SK-N-SH (cell line): ENCODE measurements at regions not wholly inside any gene's neighbourhood (a gene's known extent, or its start where the extent isn't known, plus 50 kb on each side); places are given as distances from the start of the nearest gene placed in this dataset.

ENCODE experiments used
- CTCF ChIA-PET: fragments of 300-600, 350-600 bp; formaldehyde crosslinking; extraction: SDS; loops from one replicate; lab custom pipeline; 2021; lab: Yijun Ruan, JAX
- POLR2A ChIA-PET: fragments of 350-600 bp; sonication (Branson Sonifier 250); formaldehyde crosslinking; extraction: SDS; loops from one replicate; lab custom pipeline; 2020; ENCODE audit warnings: antibody characterized with exemption, inconsistent platforms; lab: Yijun Ruan, JAX
- DNase-seq: peaks from one replicate; pipeline ENCODE4 v3.0.0; 2012
- H2AFZ ChIP-seq: fragments of 200-600 bp; sonication (generic); 2 replicates; pipeline ENCODE4 v1.8.1; 2016; ENCODE audit warnings: antibody characterized with exemption, mild to moderate bottlenecking, low read depth
- H3F3A ChIP-seq: fragments of 200-600 bp; sonication (generic); replicated peaks from 2 replicates; pipeline ENCODE3; 2016; ENCODE audit warnings: antibody characterized with exemption, mild to moderate bottlenecking; ENCODE audit not compliant: insufficient read depth
- H3K27ac ChIP-seq, 2 experiments: fragments of 200-500 bp in 1 of 2; fragments of 200-600 bp in 1 of 2; sonication (Bioruptor generic) in 1 of 2; sonication (generic), shearing (Covaris generic) in 1 of 2; 2 replicates each; pipeline versions ENCODE4 v1.5.1 to v1.6.1; 2014 to 2016; ENCODE audit warnings: low read depth in 2 of 2, inconsistent platforms in 1 of 2, low read length in 1 of 2, mild to moderate bottlenecking in 1 of 2, mixed read lengths in 1 of 2
- H3K27me3 ChIP-seq: fragments of 200-600 bp; sonication (generic), shearing (Covaris generic); 2 replicates; pipeline ENCODE4 v1.6.1; 2016; ENCODE audit warnings: mixed run types; ENCODE audit not compliant: insufficient read depth
- H3K36me3 ChIP-seq, 2 experiments: fragments of 200-500 bp in 1 of 2; fragments of 200-600 bp in 1 of 2; sonication (Bioruptor generic) in 1 of 2; sonication (generic) in 1 of 2; replicated peaks in 1 of 2; 2 replicates each; pipeline versions ENCODE3 to v1.5.1; 2014 to 2016; ENCODE audit warnings: low read length in 1 of 2, mild to moderate bottlenecking in 1 of 2; ENCODE audit not compliant: insufficient read depth in 2 of 2, control insufficient read depth in 1 of 2
- H3K4me1 ChIP-seq, 2 experiments: fragments of 200-500 bp in 1 of 2; fragments of 200-600 bp in 1 of 2; sonication (Bioruptor generic) in 1 of 2; sonication (generic), shearing (Covaris generic) in 1 of 2; 2 replicates each; pipeline versions ENCODE4 v1.5.1 to v1.6.1; 2014 to 2016; ENCODE audit warnings: low read depth in 1 of 2, low read length in 1 of 2, mixed run types in 1 of 2; ENCODE audit not compliant: insufficient read depth in 2 of 2, control insufficient read depth in 1 of 2
- H3K4me2 ChIP-seq: fragments of 200-600 bp; sonication (generic), shearing (Covaris generic); 2 replicates; pipeline ENCODE4 v1.6.1; 2017; ENCODE audit warnings: mixed run types
- H3K4me3 ChIP-seq, 2 experiments: fragments of 200-500 bp in 1 of 2; fragments of 200-600 bp in 1 of 2; sonication (Bioruptor generic) in 1 of 2; sonication (generic), shearing (Covaris generic) in 1 of 2; 2 replicates each; pipeline versions ENCODE4 v1.5.1 to v1.8.1; 2014 to 2016; ENCODE audit warnings: low read depth in 2 of 2, inconsistent platforms in 1 of 2, low read length in 1 of 2, mild to moderate bottlenecking in 1 of 2, mixed read lengths in 1 of 2, moderate library complexity in 1 of 2
- H3K79me2 ChIP-seq: fragments of 200-600 bp; sonication (generic); 2 replicates; pipeline ENCODE4 v1.8.1; 2017; ENCODE audit warnings: mild to moderate bottlenecking; ENCODE audit not compliant: insufficient read depth
- H3K9ac ChIP-seq: fragments of 200-600 bp; sonication (generic); 2 replicates; pipeline ENCODE4 v1.6.1; 2017; ENCODE audit warnings: mixed run types
- H3K9me2 ChIP-seq: fragments of 200-600 bp; sonication (generic); 2 replicates; pipeline ENCODE4 v1.6.1; 2017; ENCODE audit warnings: mixed run types
- H3K9me3 ChIP-seq: fragments of 200-600 bp; sonication (generic); 2 replicates; pipeline ENCODE4 v1.6.1; 2017; ENCODE audit warnings: mixed run types, mild to moderate bottlenecking, moderate library complexity
- H4K20me1 ChIP-seq: fragments of 200-600 bp; sonication (generic); 2 replicates; pipeline ENCODE4 v1.6.1; 2017; ENCODE audit warnings: mild to moderate bottlenecking, mixed run types; ENCODE audit not compliant: insufficient read depth
- ELF1 ChIP-seq: IDR thresholded peaks from 2 replicates; pipeline ENCODE4 v1.4.0; 2012
- EP300 ChIP-seq, 2 experiments: IDR thresholded peaks; 2 replicates each; pipeline versions ENCODE4 v1.4.0 to v1.6.1; 2012; ENCODE audit warnings: borderline replicate concordance in 1 of 2, low read depth in 1 of 2, low read length in 1 of 2
- EZH2phosphoT487 ChIP-seq: fragments of 200-600 bp; sonication (generic); IDR thresholded peaks from 2 replicates; pipeline ENCODE4 v1.6.1; 2017; ENCODE audit warnings: low read depth, mixed run types, mild to moderate bottlenecking, antibody characterized with exemption, moderate library complexity, borderline replicate concordance
- FOXJ3 ChIP-seq: sonication (generic); formaldehyde crosslinking; IDR thresholded peaks from 2 replicates; pipeline ENCODE4 v1.5.1; 2020; ENCODE audit warnings: mild to moderate bottlenecking, missing genetic modification reagents
- FOXM1 ChIP-seq: IDR thresholded peaks from 2 replicates; pipeline ENCODE4 v1.4.0; 2012; ENCODE audit warnings: low read depth, mild to moderate bottlenecking
- MXI1 ChIP-seq: IDR thresholded peaks from 2 replicates; pipeline ENCODE4 v1.6.1; 2012; ENCODE audit warnings: mild to moderate bottlenecking, low read depth, low read length, improper control_type of control experiment
- NFIC ChIP-seq: IDR thresholded peaks from 2 replicates; pipeline ENCODE4 v1.4.0; 2012; ENCODE audit warnings: borderline replicate concordance
- SIN3A ChIP-seq: IDR thresholded peaks from 2 replicates; pipeline ENCODE4 v1.6.1; 2012; ENCODE audit warnings: low read depth, mild to moderate bottlenecking, low read length, moderate library complexity, borderline replicate concordance
- SMC3 ChIP-seq: IDR thresholded peaks from 2 replicates; pipeline ENCODE4 v1.6.1; 2012; ENCODE audit warnings: low read depth, low read length, improper control_type of control experiment
- TEAD4 ChIP-seq: IDR thresholded peaks from 2 replicates; pipeline ENCODE4 v1.4.0; 2012; ENCODE audit warnings: mild to moderate bottlenecking, borderline replicate concordance; ENCODE audit not compliant: insufficient read depth
- YY1 ChIP-seq: IDR thresholded peaks from 2 replicates; pipeline ENCODE4 v1.4.0; 2012; ENCODE audit warnings: low read depth, mild to moderate bottlenecking
- ZBTB33 ChIP-seq: IDR thresholded peaks from 2 replicates; pipeline ENCODE4 v1.4.0; 2012; ENCODE audit warnings: low read depth, borderline replicate concordance
- WGBS: methylation state at CpG from one replicate; pipeline ENCODE4 v1.1.6; 2017; ENCODE audit warnings: low lambda C conversion rate; 5-methylcytosine and 5-hydroxymethylcytosine counted together
- TF ChIP-seq, protein P1 (sequence below): fragments of 200-600 bp; sonication (generic); IDR thresholded peaks from 2 replicates; pipeline ENCODE4 v1.6.1; 2017; ENCODE audit warnings: antibody characterized with exemption, mild to moderate bottlenecking, moderate library complexity

GRCh38 chr9:38201844-38202243 lies 132.8 kb upstream of the SHB start:
- no peak overlapping the region for H3K4me3 ChIP-seq
- no peak overlapping the region for H3K4me2 ChIP-seq
- H3K79me2 ChIP-seq: no peaks in the 10 kb centered on the region
- no peaks in the 10 kb centered on the region for H3K9me3 ChIP-seq
- no peaks in the 10 kb centered on the region for H3K36me3 ChIP-seq
- H3K9me2 ChIP-seq: no peaks in the 10 kb centered on the region
- H2AFZ ChIP-seq: no peak overlapping the region
- no peaks in the 10 kb centered on the region for H4K20me1 ChIP-seq
- CTCF ChIA-PET: interaction anchor here (1.1 kb wide), 1 partner anchor 114 kb away, joined by 3 read pairs; no protein-coding TSS in a partner anchor
- POLR2A ChIA-PET: no interaction called here
- TF ChIP-seq MXI1 (no peak), FOXJ3 (CRISPR knock-in tag) (no peak), YY1 (no peak), ZBTB33 (no peak), FOXM1 (no peak), EZH2phosphoT487 (no peak), SMC3 (no peak), NFIC (no peak), TEAD4 (no peak), ELF1 (no peak)
- TF ChIP-seq, protein P1, sequence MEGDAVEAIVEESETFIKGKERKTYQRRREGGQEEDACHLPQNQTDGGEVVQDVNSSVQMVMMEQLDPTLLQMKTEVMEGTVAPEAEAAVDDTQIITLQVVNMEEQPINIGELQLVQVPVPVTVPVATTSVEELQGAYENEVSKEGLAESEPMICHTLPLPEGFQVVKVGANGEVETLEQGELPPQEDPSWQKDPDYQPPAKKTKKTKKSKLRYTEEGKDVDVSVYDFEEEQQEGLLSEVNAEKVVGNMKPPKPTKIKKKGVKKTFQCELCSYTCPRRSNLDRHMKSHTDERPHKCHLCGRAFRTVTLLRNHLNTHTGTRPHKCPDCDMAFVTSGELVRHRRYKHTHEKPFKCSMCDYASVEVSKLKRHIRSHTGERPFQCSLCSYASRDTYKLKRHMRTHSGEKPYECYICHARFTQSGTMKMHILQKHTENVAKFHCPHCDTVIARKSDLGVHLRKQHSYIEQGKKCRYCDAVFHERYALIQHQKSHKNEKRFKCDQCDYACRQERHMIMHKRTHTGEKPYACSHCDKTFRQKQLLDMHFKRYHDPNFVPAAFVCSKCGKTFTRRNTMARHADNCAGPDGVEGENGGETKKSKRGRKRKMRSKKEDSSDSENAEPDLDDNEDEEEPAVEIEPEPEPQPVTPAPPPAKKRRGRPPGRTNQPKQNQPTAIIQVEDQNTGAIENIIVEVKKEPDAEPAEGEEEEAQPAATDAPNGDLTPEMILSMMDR: no peak
- DNase-seq: no peak
- no peaks in the 10 kb centered on the region for H3F3A ChIP-seq
- H3K27ac ChIP-seq: no peak overlapping the region
- no peak overlapping the region for H3K9ac ChIP-seq
- H3K27me3 ChIP-seq: no peaks in the 10 kb centered on the region; the same call in 1 of the 2 replicates
- 18% methylated on average over 3 of the region's 3 CpGs for WGBS
- H3K4me1 ChIP-seq: peaks cover 0 to 6% of the 10 kb centered on the region in 2 experiments; a peak in 1 of 4 replicates

DNA sequence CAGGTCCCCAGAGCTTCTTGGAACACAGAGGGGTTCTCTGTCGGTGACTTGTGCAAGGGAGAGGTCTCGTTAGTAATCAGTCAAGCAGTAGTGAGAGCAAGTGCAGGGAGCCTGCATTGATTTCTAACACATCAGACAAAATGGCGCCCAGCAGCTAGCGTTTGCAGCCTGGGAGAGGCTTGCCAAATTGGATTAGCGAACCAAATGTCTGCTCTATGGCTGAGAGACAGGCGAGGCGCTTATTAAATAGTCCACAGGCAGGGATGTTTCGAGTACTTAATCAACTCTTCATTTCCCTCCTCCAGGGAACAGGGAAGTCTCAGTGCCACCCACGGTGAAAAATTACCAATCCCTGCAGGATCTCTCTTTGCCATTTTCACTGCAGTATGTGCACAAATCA lies 131.4 kb upstream of the SHB start:
- TF ChIP-seq SIN3A: no peak
- TF ChIP-seq ZBTB33: no peak
- no peak for TF ChIP-seq EP300 (IDR thresholded peaks at IDR 0.05; ENCODE audit: borderline replicate concordance in 1 of 2, low read depth in 1 of 2, low read length in 1 of 2)
- Histone ChIP-seq H3K79me2 (no peaks in the 10 kb centered on the region), H4K20me1 (no peaks in the 10 kb centered on the region), H3K4me2 (no peak overlapping the region), H3K9me2 (no peaks in the 10 kb centered on the region), H3K27me3 (no peaks in the 10 kb centered on the region; the same call in 1 of the 2 replicates), H3K4me1 (peaks cover 0 to 6% of the 10 kb centered on the region in 2 experiments; a peak in 1 of 4 replicates), H3K9ac (no peak overlapping the region), H3K9me3 (no peaks in the 10 kb centered on the region), H3F3A (no peaks in the 10 kb centered on the region), H3K4me3 (no peak overlapping the region), H3K27ac (no peak overlapping the region), H3K36me3 (no peaks in the 10 kb centered on the region), H2AFZ (no peak overlapping the region)
- CTCF ChIA-PET: interaction anchor here (0.6 to 1.1 kb wide), 3 partner anchors 9 to 54 kb away, joined by 3 to 4 read pairs (median 3); no protein-coding TSS in a partner anchor
- POLR2A ChIA-PET: interaction anchor here (1.0 kb wide), 1 partner anchor 34 kb away, joined by 3 read pairs; no protein-coding TSS in a partner anchor
- 53% methylated on average over 9 of the region's 9 CpGs for WGBS
- DNase-seq: no peak
